OCI-LY3 (cell line): ENCODE measurements at regions not wholly inside any gene's neighbourhood (a gene's known extent, or its start where the extent isn't known, plus 50 kb on each side); places are given as distances from the start of the nearest gene placed in this dataset.

Experiments
- H2AFZ ChIP-seq: fragments of 200-600, 300-600 bp; shearing (Covaris generic); 2 replicates; pipeline ENCODE4 v1.6.0; 2014; ENCODE audit warnings: antibody characterized with exemption, low read depth, low read length
- H3K27ac ChIP-seq: fragments of 200-600, 300-600 bp; sonication (generic); 2 replicates; pipeline ENCODE4 v1.5.1; 2014; ENCODE audit warnings: mild to moderate bottlenecking, low read length, moderate library complexity, mixed read lengths
- H3K27me3 ChIP-seq: fragments of 200-600, 300-600 bp; sonication (generic); 2 replicates; pipeline ENCODE4 v1.6.1; 2014; ENCODE audit warnings: low read depth, low read length, mixed read lengths
- H3K36me3 ChIP-seq: fragments of 200-600, 300-600 bp; sonication (generic); replicated peaks from 2 replicates; pipeline ENCODE3; 2014; ENCODE audit warnings: low read depth, low read length, mixed read lengths
- H3K4me1 ChIP-seq: fragments of 300-600, 200-600 bp; sonication (generic); 2 replicates; pipeline ENCODE4 v1.6.1; 2014; ENCODE audit warnings: low read length, mixed read lengths
- H3K4me2 ChIP-seq: fragments of 200-600, 300-600 bp; sonication (generic); 2 replicates; pipeline ENCODE4 v1.6.1; 2014; ENCODE audit warnings: low read length, mixed read lengths
- H3K4me3 ChIP-seq: fragments of 300-600, 200-600 bp; sonication (generic); 2 replicates; pipeline ENCODE4 v1.5.1; 2014; ENCODE audit warnings: antibody characterized with exemption, mild to moderate bottlenecking, low read length, moderate library complexity
- H3K79me2 ChIP-seq: fragments of 300-600, 200-600 bp; shearing (Covaris generic); 2 replicates; pipeline ENCODE4 v1.6.1; 2014; ENCODE audit warnings: mild to moderate bottlenecking, low read length, mixed read lengths
- H3K9ac ChIP-seq: fragments of 300-600, 200-600 bp; shearing (Covaris generic); 2 replicates; pipeline ENCODE4 v1.6.0; 2014; ENCODE audit warnings: mild to moderate bottlenecking, low read length, moderate library complexity
- H3K9me3 ChIP-seq: fragments of 200-600, 300-600 bp; shearing (Covaris generic); 2 replicates; pipeline ENCODE4 v1.6.1; 2014; ENCODE audit warnings: low read length, mixed read lengths; ENCODE audit not compliant: insufficient read depth
- H4K20me1 ChIP-seq: fragments of 200-600, 300-600 bp; sonication (generic); 2 replicates; pipeline ENCODE4 v1.6.1; 2016; ENCODE audit warnings: low read length, mixed read lengths; ENCODE audit not compliant: insufficient read depth
- CTCF ChIP-seq: fragments of 200-600, 300-600 bp; sonication (generic); IDR thresholded peaks from 2 replicates; pipeline ENCODE4 v1.5.1; 2014; ENCODE audit warnings: antibody characterized with exemption, low read length, low read depth
- EZH2phosphoT487 ChIP-seq: fragments of 200-600 bp; shearing (Covaris generic); IDR thresholded peaks from 2 replicates; pipeline ENCODE4 v1.6.1; 2018; ENCODE audit warnings: antibody characterized with exemption, mixed run types, low read depth

- Histone ChIP-seq H3K79me2 (no peaks in the 10 kb centered on the region), H3K27me3 (no peaks in the 10 kb centered on the region)
Measured at GRCh38 chr11:13876423-13876822, 86.1 kb upstream of the SPON1 start.

GRCh38 chr11:13878077-13878476 lies 84.4 kb upstream of the SPON1 start:
- H3K79me2 ChIP-seq, result no peaks in the 10 kb centered on the region

More at GRCh38 chr11:13876423-13876822, 86.1 kb upstream of the SPON1 start:
- Histone ChIP-seq H3K4me2 (no peak overlapping the region), H4K20me1 (no peaks in the 10 kb centered on the region), H3K9me3 (no peaks in the 10 kb centered on the region), H3K27ac (no peak overlapping the region), H3K36me3 (no peaks in the 10 kb centered on the region), H2AFZ (no peak overlapping the region), H3K4me3 (no peak overlapping the region), H3K9ac (no peak overlapping the region), H3K4me1 (no peaks in the 10 kb centered on the region)
- no peak for TF ChIP-seq EZH2phosphoT487
- no peak for TF ChIP-seq CTCF

GRCh38 chr11:13880634-13881033 lies 81.9 kb upstream of the SPON1 start:
- H3K4me2 ChIP-seq, result no peak overlapping the region
- H3K9ac ChIP-seq, result no peak overlapping the region
- no peak for TF ChIP-seq CTCF
- TF ChIP-seq EZH2phosphoT487, result no peak
- no peaks in the 10 kb centered on the region for H3K27me3 ChIP-seq
- no peak overlapping the region for H2AFZ ChIP-seq
- no peaks in the 10 kb centered on the region for H4K20me1 ChIP-seq
- H3K79me2 ChIP-seq, result no peaks in the 10 kb centered on the region
- no peaks in the 10 kb centered on the region for H3K9me3 ChIP-seq
- H3K36me3 ChIP-seq, result no peaks in the 10 kb centered on the region
- H3K27ac ChIP-seq, result no peak overlapping the region
- H3K4me3 ChIP-seq, result no peak overlapping the region
- no peaks in the 10 kb centered on the region for H3K4me1 ChIP-seq

More at GRCh38 chr11:13878077-13878476, 84.4 kb upstream of the SPON1 start:
- no peak overlapping the region for H3K27ac ChIP-seq
- no peaks in the 10 kb centered on the region for H3K9me3 ChIP-seq
- H3K36me3 ChIP-seq, result no peaks in the 10 kb centered on the region
- no peak overlapping the region for H2AFZ ChIP-seq
- H3K9ac ChIP-seq, result no peak overlapping the region
- H3K4me3 ChIP-seq, result no peak overlapping the region
- H3K4me1 ChIP-seq, result no peaks in the 10 kb centered on the region
- H3K4me2 ChIP-seq, result no peak overlapping the region
- TF ChIP-seq CTCF (no peak), EZH2phosphoT487 (no peak)
- H3K27me3 ChIP-seq, result no peaks in the 10 kb centered on the region
- H4K20me1 ChIP-seq, result no peaks in the 10 kb centered on the region

- H3K4me2 ChIP-seq, result no peak overlapping the region
- no peaks in the 10 kb centered on the region for H3K27me3 ChIP-seq
- H2AFZ ChIP-seq, result no peak overlapping the region
- H3K36me3 ChIP-seq, result no peaks in the 10 kb centered on the region
- TF ChIP-seq CTCF, result no peak
- no peak for TF ChIP-seq EZH2phosphoT487
- H4K20me1 ChIP-seq, result no peaks in the 10 kb centered on the region
- no peak overlapping the region for H3K27ac ChIP-seq
- H3K9ac ChIP-seq, result no peak overlapping the region
- no peaks in the 10 kb centered on the region for H3K4me1 ChIP-seq
- H3K9me3 ChIP-seq, result no peaks in the 10 kb centered on the region
- no peaks in the 10 kb centered on the region for H3K79me2 ChIP-seq
- no peak overlapping the region for H3K4me3 ChIP-seq
Measured at GRCh38 chr11:13881226-13881905, 81.2 kb upstream of the SPON1 start.
